NB4 (cell line): ENCODE measurements at regions not wholly inside any gene's neighbourhood (a gene's known extent, or its start where the extent isn't known, plus 50 kb on each side); places are given as distances from the start of the nearest gene placed in this dataset.

Source experiments
- CTCF ChIP-seq: IDR thresholded peaks from one replicate; pipeline ENCODE4 v1.5.1; 2012; ENCODE audit warnings: low read depth, low read length
- MYC ChIP-seq: IDR thresholded peaks from 2 replicates; pipeline ENCODE4 v1.6.1; 2011; ENCODE audit warnings: low read depth, low read length
- POLR2A ChIP-seq: IDR thresholded peaks from 2 replicates; pipeline ENCODE4 v1.6.1; 2011; ENCODE audit warnings: mild to moderate bottlenecking; ENCODE audit not compliant: insufficient read length; ENCODE audit errors: extremely low read depth

GRCh38 chr15:39102431-39102830, 478.4 kb upstream of the THBS1 start:
- TF ChIP-seq CTCF (no peak), MYC (no peak), POLR2A (no peak)
